HG03460 (cell line): ENCODE measurements at regions not wholly inside any gene's neighbourhood (a gene's known extent, or its start where the extent isn't known, plus 50 kb on each side); places are given as distances from the start of the nearest gene placed in this dataset.

Source experiments
- ATAC-seq: cut with Tn5 transposase; IDR thresholded peaks from one replicate; pipeline ENCODE4 v1.9.1; 2021; ENCODE audit not compliant: unreplicated experiment

GRCh38 chr10:110355141-110355831 lies 50.6 kb upstream of the SMNDC1 start:
- peak; percentile 31 for ATAC-seq

DNA sequence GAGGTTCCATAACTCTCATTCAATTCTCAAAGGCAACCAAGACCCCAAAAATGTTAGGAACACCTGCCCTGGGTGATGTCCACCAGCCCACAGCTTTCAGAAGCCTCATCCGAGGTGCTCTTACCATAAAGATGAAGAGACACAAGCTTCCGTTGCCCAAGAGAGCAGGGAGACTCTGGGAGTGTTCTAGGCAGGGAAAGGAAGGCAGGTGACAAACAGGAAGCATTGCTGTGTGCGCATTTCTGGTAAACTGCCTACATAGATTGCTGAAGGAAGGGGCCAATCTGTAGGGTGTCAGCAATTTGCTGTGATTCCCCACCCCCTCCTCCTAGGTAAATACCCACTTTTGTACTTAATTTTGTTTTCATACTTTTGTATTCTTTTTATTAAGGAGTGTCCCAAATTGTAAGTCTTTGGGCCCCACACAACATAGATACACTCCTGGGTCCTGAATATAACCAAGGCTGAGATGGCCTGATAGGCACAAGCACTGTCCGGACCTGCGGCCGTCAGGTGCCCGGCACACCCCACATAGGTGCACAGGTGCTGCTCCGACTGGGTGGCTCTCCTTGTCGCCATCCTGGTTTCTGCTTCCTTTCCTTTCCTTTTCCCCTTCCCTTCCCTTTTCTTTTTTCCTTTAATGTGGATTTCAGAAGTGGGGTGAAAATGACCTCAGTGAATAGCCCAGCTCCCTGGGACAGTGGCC lies 51.4 kb upstream of the SMNDC1 start:
- ATAC-seq = peak; percentile 16

- peak; percentile 73 for ATAC-seq
These were observed 52.0 kb upstream of the SMNDC1 start for GRCh38 chr10:110356628-110357245.

GRCh38 chr10:110357252-110357780 lies 52.6 kb upstream of the SMNDC1 start:
- ATAC-seq = no peak

- ATAC-seq = no peak
These were observed 53.2 kb upstream of the SMNDC1 start for GRCh38 chr10:110357871-110358270.

- ATAC-seq = no peak
These were observed 53.6 kb upstream of the SMNDC1 start for GRCh38 chr10:110358278-110358677.

- no peak for ATAC-seq
These were observed 54.3 kb upstream of the SMNDC1 start for GRCh38 chr10:110358869-110359629.

GRCh38 chr10:110360857-110361474 lies 56.2 kb upstream of the SMNDC1 start:
- no peak for ATAC-seq

GRCh38 chr10:110361800-110362456 lies 57.2 kb upstream of the SMNDC1 start:
- no peak for ATAC-seq

- no peak for ATAC-seq
These were observed 59.1 kb upstream of the SMNDC1 start for GRCh38 chr10:110363572-110364411.

DNA sequence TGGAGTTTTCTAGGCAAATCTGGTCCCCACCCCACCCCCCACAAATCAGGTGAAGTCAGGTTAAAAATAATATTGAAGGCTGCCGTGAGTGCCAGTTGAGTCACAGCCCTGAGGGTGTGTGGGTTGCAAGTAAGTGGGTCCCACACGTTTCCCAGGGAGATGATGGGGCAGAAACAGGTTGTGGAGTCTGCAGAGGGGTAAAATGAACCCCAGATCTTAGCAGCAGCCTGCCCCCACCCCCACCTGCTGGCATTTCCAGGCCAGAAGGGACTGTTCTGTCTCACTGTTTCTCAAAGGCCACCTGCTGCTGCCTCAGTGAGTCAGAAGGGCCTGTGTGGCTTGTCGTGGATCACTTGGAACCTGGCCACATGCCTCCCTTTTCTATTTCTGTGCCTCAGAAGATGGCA lies 59.8 kb upstream of the SMNDC1 start:
- no peak for ATAC-seq

DNA sequence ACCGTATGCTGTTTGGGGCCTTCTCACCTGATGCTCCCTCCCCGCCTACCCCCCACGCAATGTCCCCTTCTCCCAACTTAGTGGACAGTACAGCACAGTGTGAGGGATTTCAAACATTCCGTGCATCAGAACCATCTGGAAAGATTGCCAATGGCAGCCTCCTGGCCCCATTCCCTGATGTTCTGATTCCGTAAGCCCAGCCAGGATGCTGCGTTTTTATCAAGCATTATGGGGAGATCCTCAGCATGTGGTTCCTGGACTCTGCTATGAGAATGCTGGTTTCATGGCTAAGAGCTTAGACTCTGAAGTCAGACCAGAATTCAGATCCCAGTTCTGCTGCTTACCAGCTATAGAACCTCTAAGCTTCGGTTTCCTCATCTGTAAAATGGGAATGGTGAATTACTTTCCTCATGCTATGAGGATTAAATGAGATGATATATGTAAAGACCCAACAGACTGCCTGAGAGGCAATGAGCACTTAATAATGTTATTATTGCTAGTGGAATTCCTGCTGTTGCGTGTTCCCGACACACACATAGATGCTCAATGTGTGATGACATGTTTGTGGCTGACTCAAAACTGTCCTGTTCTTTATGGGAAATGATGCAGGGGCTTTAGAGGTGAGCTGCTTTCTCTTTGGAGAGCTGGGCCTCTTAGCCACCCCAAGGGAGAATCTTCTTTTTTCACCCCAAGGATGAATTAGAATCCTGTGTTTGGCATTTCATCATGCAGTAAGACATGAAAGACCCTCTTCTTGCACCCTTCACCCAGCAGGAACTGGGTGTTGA lies 60.8 kb upstream of the SMNDC1 start:
- no peak for ATAC-seq

DNA sequence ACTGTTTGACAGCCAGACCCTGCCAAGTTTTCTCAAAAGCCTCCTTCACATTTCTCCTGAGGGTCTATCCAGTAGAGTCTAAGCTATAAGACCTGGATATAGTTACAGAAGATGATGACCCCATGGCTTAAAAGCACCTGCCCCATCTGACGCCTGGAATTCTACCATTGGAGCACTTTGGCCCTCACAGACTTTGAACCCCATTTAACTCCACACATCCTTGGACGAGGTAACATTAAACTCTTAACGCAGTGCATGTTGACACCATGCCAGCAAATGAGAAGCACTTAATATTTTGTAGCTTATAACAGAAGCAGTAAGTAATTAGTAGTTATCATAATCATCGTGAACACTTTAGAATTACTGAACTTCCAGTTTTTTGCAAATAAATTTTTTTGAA lies 61.9 kb upstream of the SMNDC1 start:
- ATAC-seq = no peak

GRCh38 chr10:110368002-110368401 lies 63.3 kb upstream of the SMNDC1 start:
- peak; percentile 75 for ATAC-seq

DNA sequence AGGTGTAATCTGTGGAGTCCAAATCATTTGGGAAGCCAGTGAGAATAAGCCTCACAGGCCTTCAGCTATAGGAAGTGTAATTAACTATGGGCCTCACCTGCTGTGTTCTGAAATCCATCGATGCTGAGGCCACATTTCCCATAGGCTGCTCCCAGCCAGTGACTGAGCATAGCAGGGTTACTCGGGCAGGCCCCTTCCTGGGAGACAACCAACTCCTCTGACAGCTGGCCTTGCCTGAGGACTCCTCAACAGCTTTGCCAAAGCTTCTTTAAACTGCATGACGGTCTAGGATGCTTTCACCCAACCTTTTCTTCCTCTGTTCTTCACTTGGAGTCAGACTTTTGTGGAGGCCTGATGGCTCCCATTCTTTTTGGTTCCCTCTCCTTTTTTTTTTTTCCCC lies 63.8 kb upstream of the SMNDC1 start:
- ATAC-seq = no peak

GRCh38 chr10:110370006-110370405 lies 65.3 kb upstream of the SMNDC1 start:
- no peak for ATAC-seq

GRCh38 chr10:110372656-110373055 lies 67.9 kb upstream of the SMNDC1 start:
- no peak for ATAC-seq

- ATAC-seq = no peak
These were observed 68.3 kb upstream of the SMNDC1 start for GRCh38 chr10:110373059-110373458.
